ENCODE measurements at regions not wholly inside any gene's neighbourhood (a gene's known extent, or its start where the extent isn't known, plus 50 kb on each side); places are given as distances from the start of the nearest gene placed in this dataset.
"Not testable (repeated sequence)": the region's sequence is repeated elsewhere in the genome, so short reads cannot be mapped to it uniquely, and the experiment has no call there.

DNA sequence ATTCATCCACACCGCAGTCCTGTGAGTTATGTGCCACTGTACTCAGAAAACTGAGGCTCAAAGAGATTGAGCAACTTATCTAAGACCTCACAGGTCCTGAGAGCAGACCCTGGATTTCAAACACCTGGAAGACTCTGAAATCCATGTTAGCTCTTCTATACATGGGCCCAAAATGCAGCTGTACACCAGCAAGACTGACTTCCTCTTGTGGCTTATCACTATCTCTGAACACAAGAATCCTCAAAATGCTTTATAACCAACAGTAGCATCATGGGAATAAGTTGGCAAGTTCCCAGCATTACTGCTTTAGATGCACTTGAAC, 188.6 kb downstream of the FOXD4L6 start:
- not testable (repeated sequence) for TF ChIP-seq CTCF (IDR thresholded peaks at IDR 0.05; ENCODE audit: insufficient read depth, low read length); POLR2AphosphoS5 (IDR thresholded peaks at IDR 0.05; ENCODE audit: low read depth); GABPA (IDR thresholded peaks at IDR 0.05; ENCODE audit: low read depth); SPI1 (IDR thresholded peaks at IDR 0.05; ENCODE audit: borderline replicate concordance, low read depth)
- TF ChIP-seq, protein P1, sequence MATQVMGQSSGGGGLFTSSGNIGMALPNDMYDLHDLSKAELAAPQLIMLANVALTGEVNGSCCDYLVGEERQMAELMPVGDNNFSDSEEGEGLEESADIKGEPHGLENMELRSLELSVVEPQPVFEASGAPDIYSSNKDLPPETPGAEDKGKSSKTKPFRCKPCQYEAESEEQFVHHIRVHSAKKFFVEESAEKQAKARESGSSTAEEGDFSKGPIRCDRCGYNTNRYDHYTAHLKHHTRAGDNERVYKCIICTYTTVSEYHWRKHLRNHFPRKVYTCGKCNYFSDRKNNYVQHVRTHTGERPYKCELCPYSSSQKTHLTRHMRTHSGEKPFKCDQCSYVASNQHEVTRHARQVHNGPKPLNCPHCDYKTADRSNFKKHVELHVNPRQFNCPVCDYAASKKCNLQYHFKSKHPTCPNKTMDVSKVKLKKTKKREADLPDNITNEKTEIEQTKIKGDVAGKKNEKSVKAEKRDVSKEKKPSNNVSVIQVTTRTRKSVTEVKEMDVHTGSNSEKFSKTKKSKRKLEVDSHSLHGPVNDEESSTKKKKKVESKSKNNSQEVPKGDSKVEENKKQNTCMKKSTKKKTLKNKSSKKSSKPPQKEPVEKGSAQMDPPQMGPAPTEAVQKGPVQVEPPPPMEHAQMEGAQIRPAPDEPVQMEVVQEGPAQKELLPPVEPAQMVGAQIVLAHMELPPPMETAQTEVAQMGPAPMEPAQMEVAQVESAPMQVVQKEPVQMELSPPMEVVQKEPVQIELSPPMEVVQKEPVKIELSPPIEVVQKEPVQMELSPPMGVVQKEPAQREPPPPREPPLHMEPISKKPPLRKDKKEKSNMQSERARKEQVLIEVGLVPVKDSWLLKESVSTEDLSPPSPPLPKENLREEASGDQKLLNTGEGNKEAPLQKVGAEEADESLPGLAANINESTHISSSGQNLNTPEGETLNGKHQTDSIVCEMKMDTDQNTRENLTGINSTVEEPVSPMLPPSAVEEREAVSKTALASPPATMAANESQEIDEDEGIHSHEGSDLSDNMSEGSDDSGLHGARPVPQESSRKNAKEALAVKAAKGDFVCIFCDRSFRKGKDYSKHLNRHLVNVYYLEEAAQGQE (IDR thresholded peaks at IDR 0.05; ENCODE audit: insufficient replicate concordance, low read depth), result not testable (repeated sequence)
